ENCODE measurements at regions not wholly inside any gene's neighbourhood (a gene's known extent, or its start where the extent isn't known, plus 50 kb on each side); places are given as distances from the start of the nearest gene placed in this dataset.
"Not testable (repeated sequence)": the region's sequence is repeated elsewhere in the genome, so short reads cannot be mapped to it uniquely, and the experiment has no call there.

GRCh38 chr2:226117510-226118065 is 682.0 kb downstream of the IRS1 start:
- no peak for DNase-seq

- no peak for DNase-seq
Measured at GRCh38 chr2:226116346-226116745, 683.3 kb downstream of the IRS1 start.

- no peak for DNase-seq
Measured at GRCh38 chr2:226115832-226116200, 683.8 kb downstream of the IRS1 start.

GRCh38 chr2:226115102-226115831 is 684.4 kb downstream of the IRS1 start:
- DNase-seq: no peak

- no peak for DNase-seq
Measured at GRCh38 chr2:226114436-226114835, 685.2 kb downstream of the IRS1 start.

- DNase-seq: no peak
Measured at GRCh38 chr2:226098861-226099745, 699.6 kb downstream of the NYAP2 start.

- no peak for DNase-seq
Measured at GRCh38 chr2:226095058-226095457, 695.5 kb downstream of the NYAP2 start.

GRCh38 chr2:226093364-226093763 is 693.9 kb downstream of the NYAP2 start:
- DNase-seq: no peak

- no peak for DNase-seq
Measured at GRCh38 chr2:226088366-226088674, 688.8 kb downstream of the NYAP2 start.

- DNase-seq: no peak
Measured at GRCh38 chr2:226087505-226088365, 688.2 kb downstream of the NYAP2 start.

- DNase-seq: no peak
Measured at GRCh38 chr2:226087051-226087450, 687.5 kb downstream of the NYAP2 start.

GRCh38 chr2:226086190-226086589 is 686.7 kb downstream of the NYAP2 start:
- DNase-seq: no peak

GRCh38 chr2:226085425-226085824 is 685.9 kb downstream of the NYAP2 start:
- DNase-seq: not testable (repeated sequence)

- DNase-seq: no peak
Measured at GRCh38 chr2:226080334-226080733, 680.8 kb downstream of the NYAP2 start.

GRCh38 chr2:226079671-226080181 is 680.2 kb downstream of the NYAP2 start:
- DNase-seq: no peak

GRCh38 chr2:226079196-226079595 is 679.7 kb downstream of the NYAP2 start:
- no peak for DNase-seq

- no peak for DNase-seq
Measured at GRCh38 chr2:226078666-226079065, 679.2 kb downstream of the NYAP2 start.

GRCh38 chr2:226077841-226078240 is 678.3 kb downstream of the NYAP2 start:
- no peak for DNase-seq

GRCh38 chr2:226077031-226077430 is 677.5 kb downstream of the NYAP2 start:
- DNase-seq: no peak

GRCh38 chr2:226076529-226076928 is 677.0 kb downstream of the NYAP2 start:
- DNase-seq: no peak

GRCh38 chr2:226074391-226074790 is 674.9 kb downstream of the NYAP2 start:
- no peak for DNase-seq

GRCh38 chr2:226073496-226074160 is 674.1 kb downstream of the NYAP2 start:
- DNase-seq: no peak

Data from stimulated activated CD4-positive, alpha-beta T cell treated with anti-CD3 and anti-CD28 coated beads, Interleukin-12 subunit alpha, Interleukin-12 subunit beta, amount 100 ng/mL, for 4 hours (primary cell).